ENCODE measurements at regions not wholly inside any gene's neighbourhood (a gene's known extent, or its start where the extent isn't known, plus 50 kb on each side); places are given as distances from the start of the nearest gene placed in this dataset.

DNA sequence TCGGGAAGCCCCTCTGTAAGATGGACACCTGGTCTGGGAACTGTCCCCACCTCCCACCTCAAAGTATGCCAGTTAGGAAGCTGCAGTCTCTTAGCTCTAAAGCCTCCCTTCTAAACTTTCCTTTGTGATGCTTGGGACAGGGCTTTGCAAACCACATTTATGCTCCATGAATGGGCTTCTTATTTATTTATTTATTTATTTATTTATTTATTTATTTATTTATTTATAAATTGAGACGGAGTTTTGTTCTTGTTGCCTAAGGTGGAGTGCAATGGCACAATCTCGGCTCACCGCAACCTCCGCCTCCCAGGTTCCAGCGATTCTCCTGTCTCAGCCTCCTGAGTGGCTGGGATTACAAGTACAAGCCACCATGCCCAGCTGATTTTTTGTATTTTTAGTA lies 1009.4 kb downstream of the TYW1 start:
- no peaks in the 10 kb centered on the region for H3K9me3 ChIP-seq (ENCODE audit: low read depth, low read length, poor library complexity, severe bottlenecking)
- no peaks in the 10 kb centered on the region for H3K4me1 ChIP-seq (ENCODE audit: insufficient read depth, low read length, poor library complexity, severe bottlenecking)
- TF ChIP-seq, protein P1, sequence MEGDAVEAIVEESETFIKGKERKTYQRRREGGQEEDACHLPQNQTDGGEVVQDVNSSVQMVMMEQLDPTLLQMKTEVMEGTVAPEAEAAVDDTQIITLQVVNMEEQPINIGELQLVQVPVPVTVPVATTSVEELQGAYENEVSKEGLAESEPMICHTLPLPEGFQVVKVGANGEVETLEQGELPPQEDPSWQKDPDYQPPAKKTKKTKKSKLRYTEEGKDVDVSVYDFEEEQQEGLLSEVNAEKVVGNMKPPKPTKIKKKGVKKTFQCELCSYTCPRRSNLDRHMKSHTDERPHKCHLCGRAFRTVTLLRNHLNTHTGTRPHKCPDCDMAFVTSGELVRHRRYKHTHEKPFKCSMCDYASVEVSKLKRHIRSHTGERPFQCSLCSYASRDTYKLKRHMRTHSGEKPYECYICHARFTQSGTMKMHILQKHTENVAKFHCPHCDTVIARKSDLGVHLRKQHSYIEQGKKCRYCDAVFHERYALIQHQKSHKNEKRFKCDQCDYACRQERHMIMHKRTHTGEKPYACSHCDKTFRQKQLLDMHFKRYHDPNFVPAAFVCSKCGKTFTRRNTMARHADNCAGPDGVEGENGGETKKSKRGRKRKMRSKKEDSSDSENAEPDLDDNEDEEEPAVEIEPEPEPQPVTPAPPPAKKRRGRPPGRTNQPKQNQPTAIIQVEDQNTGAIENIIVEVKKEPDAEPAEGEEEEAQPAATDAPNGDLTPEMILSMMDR (conservative IDR thresholded peaks at IDR 0.05; ENCODE audit: low read depth, low read length), result no peak
- no peak for TF ChIP-seq EZH2 (IDR thresholded peaks at IDR 0.05; ENCODE audit: borderline replicate concordance, low read depth, low read length, poor library complexity, severe bottlenecking)
- no TSS peak for BruUV-seq (replicated peaks)
- H3K36me3 ChIP-seq (ENCODE audit: insufficient read depth, low read length, poor library complexity, severe bottlenecking), result no peaks in the 10 kb centered on the region
- intact Hi-C loops (cut with micrococcal nuclease; ENCODE audit: unreplicated experiment), result no loop called here
- H3K4me3 ChIP-seq (ENCODE audit: low read depth, low read length, poor library complexity, severe bottlenecking), result no peak overlapping the region
- ChIA-PET POLR2A (ENCODE audit: low non-redundant PET) (no interaction called here), CTCF (no interaction called here)
- no peak for DNase-seq (ENCODE audit: low spot score)
- H3K27ac ChIP-seq (ENCODE audit: low read depth, low read length, poor library complexity, severe bottlenecking), result no peak overlapping the region
- H3K27me3 ChIP-seq (replicated peaks; ENCODE audit: insufficient read depth, low read depth, low read length, poor library complexity), result no peaks in the 10 kb centered on the region

DNA sequence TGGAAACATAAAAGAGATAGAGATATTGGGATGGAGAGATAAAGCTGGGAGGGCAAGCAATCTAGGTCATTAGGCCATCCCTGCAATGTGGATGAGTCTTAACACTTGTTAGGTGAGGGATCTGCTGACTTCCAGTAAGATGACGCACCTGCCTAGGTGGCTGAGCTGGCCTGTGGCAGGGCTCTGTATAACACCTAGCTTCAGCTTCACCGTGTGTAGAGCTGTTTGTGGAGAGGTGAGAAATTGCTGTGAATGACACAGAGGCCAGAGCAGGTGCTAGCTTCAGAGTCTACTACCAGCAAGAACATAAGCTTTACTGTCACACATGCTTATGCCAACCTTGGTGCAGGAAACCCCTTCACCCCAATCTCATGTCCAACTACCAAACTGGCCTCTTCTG lies 1010.0 kb downstream of the TYW1 start:
- no peak for TF ChIP-seq EZH2 (IDR thresholded peaks at IDR 0.05; ENCODE audit: borderline replicate concordance, low read depth, low read length, poor library complexity, severe bottlenecking)
- TF ChIP-seq, protein P1 (conservative IDR thresholded peaks at IDR 0.05; ENCODE audit: low read depth, low read length), result no peak
- Histone ChIP-seq H3K27ac (ENCODE audit: low read depth, low read length, poor library complexity, severe bottlenecking) (no peak overlapping the region), H3K36me3 (ENCODE audit: insufficient read depth, low read length, poor library complexity, severe bottlenecking) (no peaks in the 10 kb centered on the region), H3K4me1 (ENCODE audit: insufficient read depth, low read length, poor library complexity, severe bottlenecking) (no peaks in the 10 kb centered on the region), H3K4me3 (ENCODE audit: low read depth, low read length, poor library complexity, severe bottlenecking) (no peak overlapping the region), H3K9me3 (ENCODE audit: low read depth, low read length, poor library complexity, severe bottlenecking) (no peaks in the 10 kb centered on the region), H3K27me3 (replicated peaks; ENCODE audit: insufficient read depth, low read depth, low read length, poor library complexity) (no peaks in the 10 kb centered on the region)
- BruUV-seq (replicated peaks), result no TSS peak
- CTCF ChIA-PET, result no interaction called here
- no peak for DNase-seq (ENCODE audit: low spot score)
- POLR2A ChIA-PET (ENCODE audit: low non-redundant PET), result no interaction called here
- intact Hi-C loops (cut with micrococcal nuclease; ENCODE audit: unreplicated experiment), result no loop called here

DNA sequence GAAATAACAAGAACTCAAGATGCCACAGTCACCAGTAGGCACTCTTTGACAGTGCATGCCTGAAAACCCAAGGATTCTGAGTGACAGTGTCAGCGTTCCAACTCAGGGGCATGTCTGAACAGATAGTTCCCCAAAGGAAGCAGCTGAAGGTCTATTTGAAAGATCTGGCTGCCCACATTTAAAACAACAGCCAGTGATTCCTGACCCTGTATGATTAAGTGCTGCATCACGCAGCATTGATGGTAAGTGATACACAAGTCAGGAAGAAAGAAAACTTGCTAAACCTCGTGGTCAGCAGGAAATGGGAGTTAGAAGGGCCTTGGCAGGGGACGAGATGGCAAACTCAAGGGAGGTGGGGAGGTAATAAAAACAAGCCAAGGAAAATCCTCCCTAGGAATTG lies 1013.1 kb downstream of the TYW1 start:
- no TSS peak for BruUV-seq (replicated peaks)

More for the DNA sequence above, 1013.1 kb downstream of the TYW1 start:
- ChIA-PET POLR2A (ENCODE audit: low non-redundant PET) (no interaction called here), CTCF (no interaction called here)
- H3K27me3 ChIP-seq (replicated peaks; ENCODE audit: insufficient read depth, low read depth, low read length, poor library complexity), result no peaks in the 10 kb centered on the region
- H3K27ac ChIP-seq (ENCODE audit: low read depth, low read length, poor library complexity, severe bottlenecking), result no peak overlapping the region
- no peak overlapping the region for H3K4me3 ChIP-seq (ENCODE audit: low read depth, low read length, poor library complexity, severe bottlenecking)
- intact Hi-C loops (cut with micrococcal nuclease; ENCODE audit: unreplicated experiment), result no loop called here
- H3K9me3 ChIP-seq (ENCODE audit: low read depth, low read length, poor library complexity, severe bottlenecking), result no peaks in the 10 kb centered on the region
- no peaks in the 10 kb centered on the region for H3K36me3 ChIP-seq (ENCODE audit: insufficient read depth, low read length, poor library complexity, severe bottlenecking)
- no peak for TF ChIP-seq EZH2 (IDR thresholded peaks at IDR 0.05; ENCODE audit: borderline replicate concordance, low read depth, low read length, poor library complexity, severe bottlenecking)
- TF ChIP-seq, protein P1 (conservative IDR thresholded peaks at IDR 0.05; ENCODE audit: low read depth, low read length), result no peak
- no peak for DNase-seq (ENCODE audit: low spot score)
- no peaks in the 10 kb centered on the region for H3K4me1 ChIP-seq (ENCODE audit: insufficient read depth, low read length, poor library complexity, severe bottlenecking)

Data from A673 (cell line).